DMS79 (cell line): ENCODE measurements at regions not wholly inside any gene's neighbourhood (a gene's known extent, or its start where the extent isn't known, plus 50 kb on each side); places are given as distances from the start of the nearest gene placed in this dataset.

Source experiments
- DNase-seq: peaks from one replicate; lab custom pipeline; 2025; lab: John Stamatoyannopoulos, UW

DNA sequence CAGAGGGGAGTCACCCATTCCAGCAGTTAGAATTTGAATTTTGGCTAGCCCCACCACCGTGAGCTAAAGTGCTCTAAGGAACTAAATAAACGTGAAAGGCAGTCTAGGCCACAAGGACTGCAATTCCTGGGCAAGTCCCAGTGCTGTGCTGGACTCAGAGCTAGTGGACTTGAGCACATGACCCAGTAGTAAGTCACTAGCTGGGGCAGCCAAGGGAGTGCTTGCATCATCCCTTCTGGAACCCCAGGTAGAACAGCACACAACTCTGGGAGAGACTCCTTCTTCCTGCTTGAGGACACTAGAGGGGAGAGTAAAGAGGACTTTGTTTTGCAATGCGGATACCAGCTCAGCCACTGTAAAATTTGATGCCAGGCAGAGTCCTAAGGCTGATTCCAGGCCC lies 672.2 kb downstream of the CPS1 start:
- DNase-seq: no peak

DNA sequence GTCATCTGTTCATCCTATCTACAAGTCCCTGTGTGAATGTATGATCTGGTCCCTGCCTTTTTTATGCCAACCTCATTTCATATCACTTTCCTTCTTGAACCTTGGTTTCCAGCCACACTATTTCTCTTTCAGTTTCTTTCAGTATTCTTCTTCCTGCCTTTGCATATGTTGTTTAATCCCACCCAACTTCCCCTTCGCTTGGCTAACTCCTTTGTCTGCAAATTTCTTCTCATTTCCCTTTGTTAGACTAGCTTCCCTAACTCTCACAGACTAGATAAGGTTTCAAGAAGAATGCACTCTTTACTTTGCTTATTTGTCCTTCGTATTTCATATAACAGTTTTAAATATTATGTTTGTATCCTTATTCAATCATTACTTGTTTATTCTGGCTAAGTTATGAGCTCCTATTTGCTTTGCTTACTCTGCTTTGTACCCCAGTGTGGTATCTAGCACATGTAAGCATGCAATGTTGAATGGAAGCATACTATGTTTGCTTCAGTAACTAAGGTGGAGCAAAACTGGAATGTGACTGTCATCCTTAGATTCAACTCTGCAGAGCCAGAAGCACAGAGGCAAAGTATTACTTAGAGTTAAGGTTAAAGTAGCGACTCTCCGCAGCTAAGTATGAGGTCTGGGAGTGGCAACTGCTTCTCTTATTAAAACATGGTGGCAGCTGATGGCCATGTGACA lies 681.3 kb downstream of the CPS1 start:
- DNase-seq: no peak

DNA sequence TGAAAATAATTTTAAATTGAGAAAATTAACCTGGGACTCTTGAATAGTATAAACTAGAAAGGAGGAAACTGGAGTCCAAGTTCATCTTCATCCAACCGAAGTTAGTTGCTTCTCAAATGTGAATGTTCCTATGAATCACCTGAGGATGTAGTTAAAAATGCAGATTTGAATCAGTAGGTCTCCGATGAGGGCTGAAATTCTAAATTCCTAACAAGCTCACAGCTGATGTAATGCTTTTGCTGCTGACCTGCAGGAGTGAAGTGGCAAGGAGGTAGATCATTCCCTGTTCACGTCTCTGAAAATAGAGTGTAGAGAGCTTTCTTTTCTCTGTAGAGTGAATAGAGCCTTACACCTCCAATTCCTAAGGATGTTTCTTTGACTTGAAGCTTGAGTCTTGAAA lies 685.5 kb downstream of the CPS1 start:
- DNase-seq: no peak

DNA sequence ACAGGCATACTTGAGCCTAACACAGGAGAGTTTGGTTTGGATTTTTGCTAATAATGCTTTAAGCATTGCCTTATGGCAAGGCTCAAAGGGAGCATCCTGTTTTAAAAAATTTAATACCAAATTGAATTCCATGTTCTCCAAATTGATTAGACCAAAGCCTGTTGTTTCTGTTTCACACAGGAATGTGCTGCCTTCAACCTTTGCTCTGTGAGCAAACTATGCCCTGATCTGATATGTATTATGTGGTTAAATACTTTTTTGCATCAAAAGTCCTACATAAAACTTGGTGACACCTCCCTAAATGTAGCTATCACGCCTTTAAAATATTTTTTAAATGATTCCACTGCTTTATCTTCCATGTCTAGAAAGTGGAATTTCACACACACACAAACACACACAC lies 691.4 kb downstream of the CPS1 start:
- DNase-seq: no peak

DNA sequence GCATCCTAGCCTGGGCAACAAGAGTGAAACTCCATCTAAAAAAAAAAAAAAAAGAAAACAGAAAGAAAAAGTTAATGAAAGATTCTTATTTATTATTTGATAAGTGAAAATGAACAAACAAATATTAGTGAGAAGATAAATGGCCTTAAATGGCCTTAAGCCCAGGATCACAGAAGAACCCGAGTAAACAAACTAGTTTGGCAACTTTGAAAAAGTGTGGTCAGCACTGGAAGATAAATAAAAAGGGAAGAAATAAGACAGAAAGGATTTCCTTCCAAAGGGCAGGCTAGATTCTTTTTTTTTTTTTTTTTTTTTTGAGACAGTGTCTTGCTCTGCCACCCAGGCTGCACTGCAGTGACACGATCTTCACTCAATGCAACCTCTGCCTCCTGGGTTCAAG lies 692.4 kb downstream of the CPS1 start:
- DNase-seq: no peak

DNA sequence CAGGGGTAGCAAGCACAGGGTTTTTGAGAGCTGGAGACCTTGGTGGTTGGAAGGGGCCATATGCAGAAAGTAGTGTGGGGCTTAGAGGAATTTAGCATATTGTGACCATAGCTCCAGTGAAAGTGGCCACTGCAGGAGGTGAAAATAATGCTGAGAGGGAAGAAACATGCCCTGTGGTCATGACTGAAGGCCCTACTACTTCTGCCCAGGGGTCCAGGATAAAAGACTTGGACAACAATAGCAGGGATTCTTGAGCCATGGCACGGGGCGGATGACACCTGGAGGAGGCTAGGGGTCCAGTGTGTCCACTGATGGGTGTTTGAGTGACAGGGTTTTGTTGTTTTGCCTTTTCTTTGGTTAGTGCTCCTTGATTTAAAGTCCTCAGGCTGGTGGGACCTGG lies 694.6 kb downstream of the CPS1 start:
- DNase-seq: no peak

DNA sequence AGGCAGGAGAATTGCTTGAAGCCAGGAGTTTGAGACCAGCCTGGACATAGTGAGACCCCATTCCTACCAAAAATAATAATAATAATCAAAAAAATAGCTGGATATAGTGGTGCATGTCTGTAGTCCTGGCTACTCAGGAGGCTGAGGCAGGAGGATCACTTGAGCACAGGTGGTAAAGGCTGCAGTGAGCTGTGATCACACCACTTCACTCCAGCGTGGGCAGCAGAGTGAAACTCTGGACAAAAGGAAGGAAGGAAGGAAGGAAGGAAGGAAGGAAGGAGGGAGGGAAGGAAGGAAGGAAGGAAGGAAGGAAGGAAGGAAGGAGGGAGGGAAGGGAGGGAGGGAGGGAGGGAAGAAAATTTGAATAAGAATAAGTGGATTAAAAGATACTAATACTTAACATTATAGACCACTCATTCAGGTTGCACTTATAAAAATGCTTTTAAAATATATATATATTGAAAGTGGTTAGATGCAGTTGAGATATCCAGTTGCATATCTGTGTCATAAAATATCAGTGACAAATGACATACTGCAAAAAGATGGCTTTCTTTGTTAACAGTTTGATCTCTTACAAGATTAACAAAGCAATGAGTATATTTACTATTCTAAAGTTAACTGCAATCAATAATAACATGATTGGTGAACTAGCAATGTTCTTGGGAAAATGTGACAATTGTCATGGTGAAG lies 702.4 kb downstream of the CPS1 start:
- no peak for DNase-seq

DNA sequence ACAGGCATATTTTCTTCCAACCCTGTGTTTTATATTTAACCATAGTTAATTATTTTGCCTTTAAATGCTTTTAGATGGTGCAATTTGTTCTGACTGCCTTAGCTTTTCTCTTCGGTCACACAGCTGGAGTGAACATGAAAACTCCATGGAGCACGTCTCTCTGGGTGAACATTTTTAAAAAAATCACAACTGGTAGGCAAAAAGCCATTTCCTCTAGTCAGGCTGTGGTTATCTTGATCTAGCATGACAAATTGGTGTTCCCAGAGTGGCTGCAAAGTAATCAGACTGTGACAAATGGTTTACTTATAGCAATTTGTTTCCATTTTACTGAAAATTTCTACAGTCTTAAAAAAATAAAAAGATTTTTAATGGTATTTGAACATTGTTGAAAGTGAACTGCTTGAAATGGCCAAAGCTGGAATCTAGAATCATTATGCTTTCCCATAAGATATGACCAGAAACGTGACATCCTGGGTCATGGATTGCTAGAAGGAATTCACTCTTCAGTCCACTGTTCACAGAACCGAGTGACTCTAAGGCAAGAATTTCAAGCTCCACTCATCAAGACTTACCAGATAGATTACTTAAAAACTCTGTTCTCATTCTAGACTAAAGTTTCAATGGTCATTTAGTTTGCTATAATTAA lies 703.6 kb downstream of the CPS1 start:
- no peak for DNase-seq

DNA sequence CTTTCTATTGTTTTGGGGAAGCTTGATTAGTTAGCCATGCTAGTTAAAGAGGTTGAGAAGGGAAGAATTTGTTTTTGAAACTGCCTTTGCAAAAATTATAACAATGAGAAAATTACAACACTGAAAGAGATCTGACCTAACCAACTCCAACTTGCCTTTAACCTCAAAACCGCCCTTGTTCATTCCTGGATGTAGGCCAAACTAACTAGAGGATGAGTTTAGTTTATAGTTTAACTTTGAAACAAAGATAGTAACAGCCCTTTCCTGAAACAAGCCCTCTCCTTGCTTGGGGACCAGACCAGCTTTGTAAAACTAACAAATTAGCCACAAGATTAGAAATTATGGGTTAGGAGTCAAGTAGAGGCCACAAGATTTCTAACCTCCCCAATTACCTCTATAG lies 713.9 kb downstream of the CPS1 start:
- DNase-seq: no peak

DNA sequence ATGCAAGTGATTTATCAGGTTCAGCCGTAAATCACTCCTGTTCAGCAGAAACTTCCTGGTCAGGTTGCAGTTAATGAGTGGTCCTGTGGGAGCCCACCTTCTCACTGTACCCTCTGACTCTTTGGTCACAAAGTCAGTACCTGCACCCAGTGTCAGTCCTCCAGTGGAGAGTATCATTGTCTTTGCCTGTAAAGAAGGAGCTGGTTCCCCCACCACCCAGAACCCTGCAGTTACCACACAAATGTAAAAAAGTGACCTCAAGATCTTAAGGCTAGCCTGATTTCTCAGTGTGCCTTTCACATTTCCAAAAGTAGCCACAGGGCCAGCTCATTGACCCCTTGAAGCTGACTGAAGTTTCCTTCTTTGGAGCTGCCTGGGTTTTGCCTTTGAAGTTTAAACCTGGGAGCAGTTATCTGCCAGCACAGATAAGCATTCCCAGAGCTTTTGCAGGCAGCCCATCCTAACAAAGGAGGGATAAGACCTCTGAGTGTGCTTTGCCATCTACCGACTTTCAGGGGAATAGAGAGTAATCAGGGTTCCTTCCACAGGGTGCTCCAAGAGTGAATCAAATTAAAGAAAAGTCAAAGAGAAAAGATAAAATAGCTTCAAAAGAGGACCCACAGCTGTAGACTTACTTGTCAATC lies 725.2 kb downstream of the CPS1 start:
- DNase-seq: no peak

DNA sequence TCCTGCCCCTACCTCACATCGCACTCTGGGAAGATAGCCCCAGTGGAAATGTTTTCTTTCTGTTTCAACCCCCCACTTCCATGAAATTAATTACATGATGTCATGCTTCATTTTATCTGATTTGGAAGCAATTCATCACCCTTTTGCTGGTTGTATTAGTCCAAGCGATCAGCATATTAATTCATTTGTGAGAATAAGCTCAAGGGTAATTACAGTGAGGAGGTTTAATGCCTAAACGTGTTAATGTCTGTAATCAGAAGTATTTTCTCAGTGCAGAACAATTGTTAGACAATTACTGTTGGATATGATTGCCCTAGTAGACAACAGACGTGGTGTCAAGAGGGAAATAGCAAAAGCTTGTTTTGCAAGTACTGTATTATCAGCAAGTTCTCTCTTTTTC lies 746.3 kb downstream of the CPS1 start:
- no peak for DNase-seq

DNA sequence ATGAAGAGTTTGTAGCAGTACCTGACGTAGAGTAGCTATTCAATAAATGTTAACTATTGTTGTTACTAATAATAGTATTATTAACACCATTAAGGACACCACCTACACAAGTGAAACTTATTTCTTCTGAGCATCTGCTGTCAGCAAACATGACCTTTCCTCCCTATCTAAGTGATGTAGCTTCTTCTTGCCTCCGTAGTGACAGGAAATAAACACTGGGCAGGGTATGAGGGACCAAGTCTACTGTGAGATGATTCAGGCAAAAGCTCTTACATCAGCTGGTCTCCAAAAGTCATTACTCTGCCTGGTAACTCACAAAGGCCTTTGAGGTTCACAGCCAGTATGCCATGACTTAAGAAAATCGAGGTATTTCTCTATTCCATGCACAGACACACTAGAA lies 750.5 kb downstream of the CPS1 start:
- DNase-seq: no peak
